Esophagus squamous epithelium (tissue), 5 donors: ENCODE measurements at regions not wholly inside any gene's neighbourhood (a gene's known extent, or its start where the extent isn't known, plus 50 kb on each side); places are given as distances from the start of the nearest gene placed in this dataset.

ENCODE experiments used
- DNase-seq: peaks from one replicate; lab custom pipeline; 2025; lab: John Stamatoyannopoulos, UW
- H3K27ac ChIP-seq, 4 donors: fragments of 200-600 bp; sonication (generic); one replicate each; pipeline ENCODE4 v1.5.1; 2016 to 2019; ENCODE audit warnings: mild to moderate bottlenecking in 1 of 4
- H3K27me3 ChIP-seq, 4 donors: fragments of 200-600 bp; sonication (generic); 1 replicate in 3 of 4; 2 replicates in 1 of 4; pipeline versions ENCODE4 v1.5.1 to v1.6.0; 2017 to 2021; ENCODE audit warnings: antibody characterized with exemption in 1 of 4
- H3K36me3 ChIP-seq, 3 donors: fragments of 200-600 bp; sonication (generic); one replicate each; pipeline ENCODE4 v1.5.1; 2016 to 2019
- H3K4me1 ChIP-seq, 3 donors: fragments of 200-600 bp; sonication (generic); one replicate each; pipeline ENCODE4 v1.5.1; 2017 to 2019
- H3K4me3 ChIP-seq, 4 donors: fragments of 200-600 bp; sonication (generic); 1 replicate in 3 of 4; 2 replicates in 1 of 4; pipeline ENCODE4 v1.5.1; 2016 to 2019; ENCODE audit warnings: mild to moderate bottlenecking in 2 of 4, moderate library complexity in 1 of 4
- H3K9me3 ChIP-seq, 3 donors: fragments of 200-600 bp; sonication (generic); one replicate each; pipeline ENCODE4 v1.5.1; 2016 to 2019
- POLR2A ChIP-seq, 4 donors: fragments of 450-650 bp; IDR thresholded peaks; one replicate each; pipeline ENCODE4 v1.6.1; 2017; ENCODE audit warnings: antibody characterized with exemption in 4 of 4, mild to moderate bottlenecking in 4 of 4, moderate library complexity in 3 of 4
- WGBS, 2 donors: methylation state at CpG; one replicate each; pipeline ENCODE4 v1.1.5; 2018; 5-methylcytosine and 5-hydroxymethylcytosine counted together
- intact Hi-C: fragments of 100-400 bp; cut with DNase I; formaldehyde crosslinking; loops from one replicate; pipeline ENCODE4 v1.15.0; 2022
- TF ChIP-seq, protein P1 (sequence below), 6 experiments: fragments of 450-650 bp in 4 of 6; fragments of 200-600 bp in 2 of 6; sonication (generic) in 2 of 6; IDR thresholded peaks; one replicate each; pipeline ENCODE4 v1.5.1; 2016 to 2019; ENCODE audit warnings: antibody characterized with exemption in 6 of 6, mild to moderate bottlenecking in 4 of 6, moderate library complexity in 4 of 6
- donor health status: DM: yes; HTN: yes; CAD: no.

GRCh38 chr18:39396168-39396567 is 1830.6 kb upstream of the CELF4 start:
- no peaks in the 10 kb centered on the region for H3K4me1 ChIP-seq
- H3K36me3 ChIP-seq, result no peaks in the 10 kb centered on the region
- H3K9me3 ChIP-seq, result no peaks in the 10 kb centered on the region
- no peak overlapping the region for H3K4me3 ChIP-seq
- no peak overlapping the region for H3K27ac ChIP-seq
- DNase-seq, result no peak
- WGBS, 2 donors, result 96 to 100% methylated on average over 1 of the region's 1 CpG
- intact Hi-C loops, result no loop called here
- H3K27me3 ChIP-seq, result no peaks in the 10 kb centered on the region
- no peak for TF ChIP-seq POLR2A (IDR thresholded peaks at IDR 0.05)
- TF ChIP-seq, protein P1, sequence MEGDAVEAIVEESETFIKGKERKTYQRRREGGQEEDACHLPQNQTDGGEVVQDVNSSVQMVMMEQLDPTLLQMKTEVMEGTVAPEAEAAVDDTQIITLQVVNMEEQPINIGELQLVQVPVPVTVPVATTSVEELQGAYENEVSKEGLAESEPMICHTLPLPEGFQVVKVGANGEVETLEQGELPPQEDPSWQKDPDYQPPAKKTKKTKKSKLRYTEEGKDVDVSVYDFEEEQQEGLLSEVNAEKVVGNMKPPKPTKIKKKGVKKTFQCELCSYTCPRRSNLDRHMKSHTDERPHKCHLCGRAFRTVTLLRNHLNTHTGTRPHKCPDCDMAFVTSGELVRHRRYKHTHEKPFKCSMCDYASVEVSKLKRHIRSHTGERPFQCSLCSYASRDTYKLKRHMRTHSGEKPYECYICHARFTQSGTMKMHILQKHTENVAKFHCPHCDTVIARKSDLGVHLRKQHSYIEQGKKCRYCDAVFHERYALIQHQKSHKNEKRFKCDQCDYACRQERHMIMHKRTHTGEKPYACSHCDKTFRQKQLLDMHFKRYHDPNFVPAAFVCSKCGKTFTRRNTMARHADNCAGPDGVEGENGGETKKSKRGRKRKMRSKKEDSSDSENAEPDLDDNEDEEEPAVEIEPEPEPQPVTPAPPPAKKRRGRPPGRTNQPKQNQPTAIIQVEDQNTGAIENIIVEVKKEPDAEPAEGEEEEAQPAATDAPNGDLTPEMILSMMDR (IDR thresholded peaks at IDR 0.05), result no peak

DNA sequence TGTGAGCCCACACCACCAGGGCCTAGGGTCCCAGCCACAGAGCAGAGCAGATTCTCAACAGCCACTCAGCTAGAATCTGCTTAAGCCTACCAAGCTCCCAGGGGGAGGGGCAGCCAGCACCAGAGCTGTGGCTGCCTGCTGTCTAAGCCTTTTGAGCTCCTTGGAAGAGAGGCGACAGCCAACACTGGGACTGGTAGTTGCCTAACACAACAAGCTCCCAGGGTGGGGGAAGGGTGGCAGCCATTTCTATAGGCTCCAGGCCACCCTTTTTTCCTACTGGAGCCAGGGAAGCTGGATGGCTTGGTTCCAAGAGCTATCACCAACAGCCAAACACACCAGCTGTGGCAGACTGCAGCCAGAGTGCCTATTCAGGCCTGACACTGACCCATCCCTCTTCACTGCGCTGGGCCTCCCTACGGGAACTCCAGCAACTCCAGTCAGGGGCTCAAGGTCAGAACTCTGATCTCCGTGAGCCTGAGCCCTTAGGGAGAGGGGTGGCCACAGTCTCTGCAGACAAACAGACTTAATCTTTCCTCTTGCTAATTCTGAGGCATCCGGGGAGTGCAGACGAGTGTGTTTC is 1824.3 kb upstream of the CELF4 start:
- Histone ChIP-seq H3K4me3 (no peak overlapping the region), H3K36me3 (no peaks in the 10 kb centered on the region), H3K9me3 (no peaks in the 10 kb centered on the region), H3K27me3 (no peaks in the 10 kb centered on the region), H3K27ac (no peak overlapping the region), H3K4me1 (no peaks in the 10 kb centered on the region)
- WGBS, 2 donors, result 83% methylated on average over 2 of the region's 6 CpGs; no CpG with 5 or more reads in 1 of the 2 donors
- TF ChIP-seq, protein P1 (IDR thresholded peaks at IDR 0.05), result no peak
- no peak for TF ChIP-seq POLR2A (IDR thresholded peaks at IDR 0.05)
- intact Hi-C loops, result no loop called here
- DNase-seq, result no peak

GRCh38 chr18:39380866-39381265 is 1815.3 kb upstream of the CELF4 start:
- Histone ChIP-seq H3K4me1 (no peaks in the 10 kb centered on the region), H3K9me3 (no peaks in the 10 kb centered on the region), H3K36me3 (no peaks in the 10 kb centered on the region), H3K27ac (no peak overlapping the region), H3K4me3 (no peak overlapping the region), H3K27me3 (no peaks in the 10 kb centered on the region)
- intact Hi-C loops, result no loop called here
- TF ChIP-seq, protein P1 (IDR thresholded peaks at IDR 0.05), result no peak
- no peak for TF ChIP-seq POLR2A (IDR thresholded peaks at IDR 0.05)
- 78 to 80% methylated on average over 9 of the region's 9 CpGs for WGBS, 2 donors
- DNase-seq, result no peak

GRCh38 chr18:39380186-39380725 is 1814.7 kb upstream of the CELF4 start:
- no peaks in the 10 kb centered on the region for H3K27me3 ChIP-seq
- H3K4me3 ChIP-seq, result no peak overlapping the region
- WGBS, 2 donors, result 75 to 85% methylated on average over 3 of the region's 3 CpGs
- no peak for DNase-seq
- intact Hi-C loops, result no loop called here
- no peaks in the 10 kb centered on the region for H3K4me1 ChIP-seq
- no peaks in the 10 kb centered on the region for H3K36me3 ChIP-seq
- no peaks in the 10 kb centered on the region for H3K9me3 ChIP-seq
- H3K27ac ChIP-seq, result no peak overlapping the region
- no peak for TF ChIP-seq POLR2A (IDR thresholded peaks at IDR 0.05)
- TF ChIP-seq, protein P1 (IDR thresholded peaks at IDR 0.05), result no peak

- TF ChIP-seq POLR2A (IDR thresholded peaks at IDR 0.05), result no peak
- TF ChIP-seq, protein P1 (IDR thresholded peaks at IDR 0.05), result no peak
- Histone ChIP-seq H3K27me3 (no peaks in the 10 kb centered on the region), H3K36me3 (no peaks in the 10 kb centered on the region), H3K27ac (no peak overlapping the region), H3K9me3 (no peaks in the 10 kb centered on the region), H3K4me1 (no peaks in the 10 kb centered on the region), H3K4me3 (no peak overlapping the region)
- intact Hi-C loops, result no loop called here
- WGBS, 2 donors, result 65 to 74% methylated on average over 2 of the region's 2 CpGs
- no peak for DNase-seq
Observed at GRCh38 chr18:39375066-39375465, 1809.5 kb upstream of the CELF4 start.
